HG02938 (cell line): ENCODE measurements at regions not wholly inside any gene's neighbourhood (a gene's known extent, or its start where the extent isn't known, plus 50 kb on each side); places are given as distances from the start of the nearest gene placed in this dataset.
A peak's percentile ranks its signal among the peaks of the same experiment; 100 is the strongest.

ENCODE experiments used
- ATAC-seq: cut with Tn5 transposase; IDR thresholded peaks from one replicate; pipeline ENCODE4 v1.9.1; 2021; ENCODE audit warnings: mild to moderate bottlenecking, moderate library complexity; ENCODE audit not compliant: unreplicated experiment

GRCh38 chr3:70805061-70805889 lies 492.8 kb upstream of the MDFIC2 start:
- no peak for ATAC-seq

- no peak for ATAC-seq
These were observed 491.5 kb upstream of the MDFIC2 start for GRCh38 chr3:70803891-70804290.

- no peak for ATAC-seq
These were observed 490.9 kb upstream of the MDFIC2 start for GRCh38 chr3:70803319-70803718.

- ATAC-seq: no peak
These were observed 488.5 kb upstream of the MDFIC2 start for GRCh38 chr3:70800951-70801350.

- ATAC-seq: no peak
These were observed 477.4 kb upstream of the MDFIC2 start for GRCh38 chr3:70789878-70790277.

- no peak for ATAC-seq
These were observed 468.4 kb upstream of the MDFIC2 start for GRCh38 chr3:70780790-70781189.

GRCh38 chr3:70779296-70779695 lies 466.9 kb upstream of the MDFIC2 start:
- no peak for ATAC-seq

GRCh38 chr3:70776081-70776480 lies 463.6 kb upstream of the MDFIC2 start:
- ATAC-seq: no peak

GRCh38 chr3:70775257-70775656 lies 462.8 kb upstream of the MDFIC2 start:
- no peak for ATAC-seq

GRCh38 chr3:70774641-70775040 lies 462.2 kb upstream of the MDFIC2 start:
- no peak for ATAC-seq

- ATAC-seq: peak; percentile 72
These were observed 459.1 kb upstream of the MDFIC2 start for GRCh38 chr3:70771426-70772147.

- ATAC-seq: no peak
These were observed 458.2 kb upstream of the MDFIC2 start for GRCh38 chr3:70770650-70771049.

GRCh38 chr3:70766301-70766700 lies 453.9 kb upstream of the MDFIC2 start:
- no peak for ATAC-seq

GRCh38 chr3:70763894-70764293 lies 451.5 kb upstream of the MDFIC2 start:
- no peak for ATAC-seq

- no peak for ATAC-seq
These were observed 445.2 kb upstream of the MDFIC2 start for GRCh38 chr3:70757658-70758057.

GRCh38 chr3:70755526-70755925 lies 443.1 kb upstream of the MDFIC2 start:
- ATAC-seq: no peak

- no peak for ATAC-seq
These were observed 441.9 kb upstream of the MDFIC2 start for GRCh38 chr3:70754314-70754713.

GRCh38 chr3:70753572-70753971 lies 441.1 kb upstream of the MDFIC2 start:
- no peak for ATAC-seq

- ATAC-seq: no peak
These were observed 439.6 kb upstream of the MDFIC2 start for GRCh38 chr3:70752051-70752450.

- ATAC-seq: no peak
These were observed 436.7 kb upstream of the MDFIC2 start for GRCh38 chr3:70749122-70749521.

- ATAC-seq: no peak
These were observed 436.2 kb upstream of the MDFIC2 start for GRCh38 chr3:70748593-70748992.

GRCh38 chr3:70747847-70748246 lies 435.4 kb upstream of the MDFIC2 start:
- no peak for ATAC-seq
